ENCODE measurements at regions not wholly inside any gene's neighbourhood (a gene's known extent, or its start where the extent isn't known, plus 50 kb on each side); places are given as distances from the start of the nearest gene placed in this dataset.
"Not testable (repeated sequence)": the region's sequence is repeated elsewhere in the genome, so short reads cannot be mapped to it uniquely, and the experiment has no call there.

DNA sequence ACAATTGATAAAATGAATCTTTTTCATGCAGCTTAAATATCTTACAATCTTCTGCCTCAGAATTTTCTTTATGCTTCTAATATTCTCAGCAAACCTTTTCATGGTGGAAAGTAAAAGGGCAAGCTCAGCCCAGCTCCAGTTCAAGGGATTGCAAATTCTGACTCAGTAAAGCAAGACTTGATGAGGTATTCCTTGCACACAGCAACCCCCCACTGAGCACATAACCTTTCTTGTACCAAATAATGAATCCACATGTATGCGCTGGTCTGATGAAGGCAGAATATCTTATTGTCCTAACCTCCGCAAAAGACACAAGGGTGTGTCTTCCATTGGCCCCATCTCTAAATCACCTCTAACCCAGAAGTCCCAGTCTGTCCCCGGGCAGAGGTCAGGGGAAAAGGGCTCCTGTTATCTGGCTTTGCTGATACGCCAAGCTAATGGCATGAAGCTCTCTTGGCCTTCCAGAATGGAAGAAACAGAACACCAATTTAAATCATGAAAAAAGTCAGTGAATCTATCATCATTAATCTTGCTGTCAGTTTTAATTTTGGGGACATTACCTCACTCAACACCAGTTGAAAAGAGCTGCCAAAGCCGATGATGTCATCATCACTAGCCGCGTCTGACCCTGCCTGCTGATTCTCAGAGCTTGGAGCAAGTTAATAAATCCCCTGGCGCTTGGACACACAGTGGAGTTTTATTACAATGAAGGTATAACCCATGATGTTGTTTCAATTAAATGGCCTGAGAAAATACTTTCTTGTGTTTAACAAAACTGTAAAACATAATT, 592.5 kb upstream of the CLINT1 start:
- DNase-seq (ENCODE audit: low spot score), result no peak

DNA sequence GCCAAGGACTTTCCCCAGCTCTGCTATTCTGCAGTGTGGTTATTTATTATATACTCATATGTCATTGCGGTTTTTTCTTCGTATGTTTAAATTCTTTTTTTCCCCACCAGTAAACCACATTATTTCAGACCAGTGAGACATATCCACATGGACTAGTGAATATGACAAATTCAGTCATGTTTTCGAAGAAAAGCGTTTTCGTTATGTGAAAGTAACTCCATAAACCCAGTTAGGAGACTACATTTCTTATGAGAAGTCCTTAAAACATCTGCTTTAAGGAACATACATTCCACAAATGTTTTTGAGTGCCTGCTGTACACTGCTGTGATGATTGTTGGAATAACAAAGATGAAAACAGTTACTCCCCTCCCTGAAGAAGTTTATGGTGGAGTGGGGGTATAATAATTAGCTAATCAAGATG, 591.8 kb upstream of the CLINT1 start:
- DNase-seq (ENCODE audit: low spot score), result no peak

DNA sequence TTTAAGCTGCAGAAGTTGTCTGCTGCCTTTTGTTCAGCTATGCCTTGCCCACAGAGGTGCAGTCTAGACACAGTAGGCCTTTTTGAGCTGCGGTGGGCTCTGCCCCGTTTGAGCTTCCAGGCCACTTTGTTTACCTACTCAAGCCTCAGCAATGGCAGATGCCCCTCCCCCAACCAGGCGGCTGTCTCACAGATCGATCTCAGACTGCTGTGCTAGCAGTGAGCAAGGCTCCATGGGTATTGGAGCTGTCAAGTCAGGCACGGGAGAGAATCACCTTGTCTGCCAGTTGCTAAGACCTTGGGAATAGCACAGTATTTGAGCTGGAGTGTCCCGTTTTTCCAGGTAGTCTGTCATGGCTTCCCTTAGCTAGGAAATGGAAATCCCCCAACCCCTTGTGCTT, 587.8 kb upstream of the CLINT1 start:
- DNase-seq (ENCODE audit: low spot score), result not testable (repeated sequence)

DNA sequence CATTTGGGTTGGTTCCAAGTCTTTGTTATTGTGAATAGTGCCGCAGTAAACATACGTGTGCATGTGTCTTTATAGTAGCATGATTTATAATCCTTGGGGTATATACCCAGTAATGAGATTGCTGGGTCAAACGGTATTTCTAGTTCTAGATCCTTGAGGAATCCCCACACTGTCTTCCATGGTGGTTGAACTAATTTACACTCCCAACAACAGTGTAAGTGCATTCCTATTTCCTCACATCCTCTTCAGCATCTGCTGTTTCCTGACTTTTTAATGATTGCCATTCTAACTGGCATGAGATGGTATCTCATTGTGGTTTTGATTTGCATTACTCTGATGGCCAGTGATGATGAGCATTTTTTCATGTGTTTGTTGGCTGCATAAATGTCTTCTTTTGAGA, 580.3 kb upstream of the CLINT1 start:
- not testable (repeated sequence) for DNase-seq (ENCODE audit: low spot score)

DNA sequence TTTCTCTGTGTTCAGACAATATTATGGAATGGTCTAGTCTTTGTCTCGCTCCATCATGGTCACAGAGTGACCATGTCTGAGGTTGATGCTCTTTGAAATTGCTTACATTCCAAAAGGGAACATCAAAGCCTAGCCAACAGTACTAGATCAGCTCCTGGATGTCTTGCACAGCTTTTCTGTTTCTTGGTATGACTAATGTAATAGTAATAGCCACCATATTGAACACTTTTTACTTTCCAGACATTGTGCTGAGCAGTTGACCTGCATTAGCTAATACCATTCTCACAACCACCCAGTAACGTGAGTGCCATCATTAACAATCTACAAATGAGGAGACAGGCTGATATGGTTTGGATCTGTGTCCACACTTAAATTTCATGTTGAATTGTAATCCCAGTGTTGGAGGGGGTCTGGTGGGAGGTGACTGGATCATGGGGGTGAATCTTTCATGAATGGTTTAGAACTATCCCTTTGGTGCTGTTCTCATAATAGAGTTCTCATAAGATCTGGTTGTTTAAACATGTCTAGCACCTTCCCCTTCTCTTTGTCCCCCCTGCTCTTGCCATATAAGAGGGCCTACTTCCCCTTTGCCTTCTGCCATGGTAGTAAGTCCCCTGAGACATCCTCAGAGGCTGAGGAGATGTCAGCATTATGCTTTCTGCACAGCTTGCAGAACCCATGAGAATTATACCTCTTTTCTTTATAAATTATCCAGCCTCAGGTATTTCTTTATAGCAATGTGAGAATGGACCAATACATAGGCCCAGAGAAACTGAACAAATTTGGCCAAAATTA, 577.5 kb upstream of the CLINT1 start:
- no peak for DNase-seq (ENCODE audit: low spot score)

DNA sequence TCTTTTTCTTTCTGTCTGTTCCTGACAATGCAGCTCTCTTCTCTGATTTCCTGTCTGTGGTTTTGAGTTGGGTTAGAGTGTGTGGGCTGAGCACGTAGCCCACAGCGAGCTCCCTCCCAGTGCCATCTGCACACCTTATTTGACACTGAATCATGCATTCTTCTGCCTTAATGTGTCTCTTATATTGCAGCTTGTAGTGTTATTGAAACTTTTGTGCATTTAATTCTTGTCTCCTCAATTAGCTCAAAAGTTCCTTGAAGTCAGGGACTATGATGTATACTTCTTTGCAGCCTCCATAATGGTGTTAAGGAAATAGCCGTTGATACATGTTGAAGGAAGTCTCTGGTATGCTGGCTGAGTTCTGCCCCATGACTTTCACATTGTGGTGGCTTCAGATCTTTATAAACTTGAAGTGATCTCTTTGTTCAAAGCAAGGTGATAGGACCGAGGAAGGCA, 576.2 kb upstream of the CLINT1 start:
- no peak for DNase-seq (ENCODE audit: low spot score)

DNA sequence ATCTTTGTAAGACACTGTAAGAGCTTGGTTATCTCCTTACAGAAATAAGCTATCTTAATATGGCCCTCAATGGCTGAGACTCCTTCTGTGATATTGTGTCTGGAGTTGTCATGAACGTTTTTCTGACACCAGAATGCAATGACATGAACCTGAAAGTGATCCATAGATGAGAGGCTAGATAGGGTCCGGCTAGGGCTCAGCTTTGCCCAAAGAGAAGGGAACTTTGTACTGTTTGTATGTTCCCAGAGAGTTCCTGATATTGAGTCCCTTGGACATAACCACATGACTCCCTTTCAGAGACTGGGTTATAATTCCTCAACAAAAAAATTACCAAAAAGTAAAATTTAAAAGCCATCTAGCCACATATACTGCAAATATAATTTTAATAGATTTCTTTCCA, 575.8 kb upstream of the CLINT1 start:
- DNase-seq (ENCODE audit: low spot score), result no peak

DNA sequence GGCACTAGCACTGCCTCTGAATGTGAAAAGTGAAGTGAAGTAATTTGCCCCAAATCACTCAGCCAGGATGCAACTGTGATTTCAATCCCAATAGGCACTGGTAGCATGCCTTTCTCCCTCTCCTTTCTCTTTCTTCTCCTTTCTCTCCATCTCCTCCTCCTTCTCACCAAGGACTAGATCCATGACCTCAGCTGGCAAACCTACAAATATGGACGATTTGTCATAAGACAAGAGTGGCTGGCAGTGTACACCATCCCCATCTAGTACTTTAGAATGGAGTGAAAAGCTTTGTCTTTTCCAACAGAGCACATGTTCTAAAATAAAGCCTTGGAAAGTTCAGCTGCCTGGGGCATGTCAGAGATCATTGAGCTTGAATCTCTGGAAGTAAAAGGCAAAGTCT, 574.7 kb upstream of the CLINT1 start:
- no peak for DNase-seq (ENCODE audit: low spot score)

DNA sequence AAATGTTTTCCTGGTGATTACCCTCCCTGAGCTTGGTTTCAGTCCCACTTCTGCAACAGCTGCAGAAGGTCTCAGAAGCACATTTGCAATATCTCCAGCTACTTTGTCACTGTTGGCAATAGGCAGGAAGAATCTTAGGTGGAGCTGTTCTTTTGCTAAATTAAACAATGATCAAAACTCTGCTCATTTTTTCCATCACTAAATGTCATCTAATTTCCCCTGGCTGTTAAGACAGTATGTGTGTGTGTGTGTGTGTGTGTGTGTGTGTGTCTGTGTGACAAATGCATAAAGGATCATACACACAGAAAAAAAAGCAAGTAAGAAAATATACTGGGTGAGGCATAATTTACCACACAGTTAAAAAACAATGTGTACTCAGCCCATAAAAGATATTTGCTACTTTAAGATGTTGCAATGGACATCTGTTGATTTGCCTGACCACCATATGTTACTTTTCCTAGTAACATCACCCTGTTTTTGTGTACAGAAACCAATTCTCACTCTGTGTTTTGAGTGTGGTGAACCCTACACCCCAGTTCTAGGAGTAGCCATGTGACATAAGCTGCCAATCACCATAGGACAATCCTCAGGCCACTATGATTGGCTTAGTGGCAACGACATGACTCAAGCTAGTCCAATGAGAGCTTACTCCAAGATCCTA, 572.6 kb upstream of the CLINT1 start:
- DNase-seq (ENCODE audit: low spot score), result no peak

DNA sequence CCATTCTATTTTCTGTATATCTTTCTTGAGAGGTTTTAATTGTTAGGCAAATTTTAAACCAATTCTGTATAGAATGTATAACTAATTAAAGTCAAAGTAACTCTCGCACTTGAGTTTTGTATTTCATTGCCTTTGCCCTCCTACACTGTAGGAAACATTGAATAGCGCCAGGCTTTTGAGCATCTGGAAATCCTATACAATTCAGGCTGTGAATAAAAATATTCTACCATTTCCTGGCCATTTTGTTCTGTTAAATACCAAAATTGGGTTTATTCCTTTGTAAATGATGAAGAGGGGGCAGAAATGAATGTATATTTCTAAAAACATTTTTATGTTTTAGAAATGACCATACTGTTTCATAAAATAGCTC, 571.8 kb upstream of the CLINT1 start:
- DNase-seq (ENCODE audit: low spot score), result no peak

DNA sequence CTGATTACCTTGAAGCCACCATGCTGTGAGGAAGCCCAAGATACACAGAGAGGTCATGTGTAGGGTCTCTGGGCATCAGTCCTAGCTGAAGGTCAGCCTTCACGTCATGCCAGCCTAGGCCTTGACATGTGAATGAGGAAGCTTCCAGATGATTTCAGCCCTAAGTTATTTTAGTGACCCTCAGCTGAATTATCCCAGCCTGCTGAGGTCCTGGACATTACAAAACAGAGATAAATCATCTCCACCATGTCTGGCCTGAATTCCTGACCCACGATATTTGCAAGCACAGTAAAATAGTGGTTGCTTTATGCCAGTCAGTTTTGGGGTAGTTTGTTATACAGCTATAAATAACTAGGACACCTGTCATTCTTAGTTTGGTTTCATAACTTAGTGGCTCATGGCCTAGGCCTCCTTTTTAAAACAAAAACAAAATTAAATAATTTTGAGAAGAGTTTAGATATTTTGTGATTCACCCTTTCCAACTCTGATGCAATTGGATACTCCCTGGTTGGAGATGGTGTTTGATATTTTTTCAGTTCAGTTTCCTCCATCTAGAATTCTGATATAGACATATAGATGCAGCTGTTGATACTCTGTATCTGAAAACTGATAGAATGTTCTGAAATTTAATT, 571.3 kb upstream of the CLINT1 start:
- DNase-seq (ENCODE audit: low spot score), result no peak

DNA sequence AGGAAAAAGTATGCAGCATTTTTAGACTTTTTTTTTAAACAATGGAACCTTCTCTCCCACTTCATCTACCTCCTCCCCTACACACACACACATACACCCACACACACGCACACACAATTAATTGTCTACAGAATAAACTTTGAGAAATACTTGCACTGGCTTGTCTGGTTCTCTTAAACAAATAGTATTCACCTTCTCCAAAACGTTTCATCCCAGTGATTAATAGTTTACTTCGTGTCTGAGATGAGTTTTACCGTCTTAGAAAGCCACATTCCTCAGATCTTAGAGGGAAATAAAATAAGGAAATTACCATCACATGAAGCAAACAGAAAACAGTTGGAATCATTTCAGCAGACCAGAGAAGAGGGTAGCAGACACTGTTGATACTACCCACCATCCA, 570.6 kb upstream of the CLINT1 start:
- no peak for DNase-seq (ENCODE audit: low spot score)

DNA sequence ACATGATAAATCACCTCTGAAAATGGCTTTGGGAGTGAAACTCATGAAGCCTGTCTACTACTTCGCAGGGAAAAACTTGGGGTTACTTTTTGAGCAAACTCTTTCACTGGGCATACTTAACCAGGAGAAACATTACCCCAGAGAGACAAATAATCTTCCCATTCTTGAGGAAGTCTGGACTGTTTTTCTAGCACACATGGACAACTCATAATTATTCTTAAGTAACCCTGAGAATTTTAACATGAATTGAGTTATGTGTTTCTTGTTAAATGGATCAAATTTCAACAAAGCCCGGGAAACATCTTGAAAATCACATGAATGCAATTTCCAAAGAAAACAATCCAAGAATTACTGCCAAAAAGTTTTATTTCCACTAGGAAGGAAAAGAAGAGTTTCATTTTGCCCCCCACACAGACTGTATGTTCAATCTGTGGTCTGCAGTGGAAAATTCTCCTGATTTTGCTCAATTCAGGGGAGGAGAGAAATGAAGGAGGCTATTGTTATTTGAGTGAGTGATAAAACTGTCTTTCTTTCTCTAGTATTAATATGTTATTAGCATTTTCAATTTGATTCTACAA, 564.8 kb upstream of the CLINT1 start:
- no peak for DNase-seq (ENCODE audit: low spot score)

DNA sequence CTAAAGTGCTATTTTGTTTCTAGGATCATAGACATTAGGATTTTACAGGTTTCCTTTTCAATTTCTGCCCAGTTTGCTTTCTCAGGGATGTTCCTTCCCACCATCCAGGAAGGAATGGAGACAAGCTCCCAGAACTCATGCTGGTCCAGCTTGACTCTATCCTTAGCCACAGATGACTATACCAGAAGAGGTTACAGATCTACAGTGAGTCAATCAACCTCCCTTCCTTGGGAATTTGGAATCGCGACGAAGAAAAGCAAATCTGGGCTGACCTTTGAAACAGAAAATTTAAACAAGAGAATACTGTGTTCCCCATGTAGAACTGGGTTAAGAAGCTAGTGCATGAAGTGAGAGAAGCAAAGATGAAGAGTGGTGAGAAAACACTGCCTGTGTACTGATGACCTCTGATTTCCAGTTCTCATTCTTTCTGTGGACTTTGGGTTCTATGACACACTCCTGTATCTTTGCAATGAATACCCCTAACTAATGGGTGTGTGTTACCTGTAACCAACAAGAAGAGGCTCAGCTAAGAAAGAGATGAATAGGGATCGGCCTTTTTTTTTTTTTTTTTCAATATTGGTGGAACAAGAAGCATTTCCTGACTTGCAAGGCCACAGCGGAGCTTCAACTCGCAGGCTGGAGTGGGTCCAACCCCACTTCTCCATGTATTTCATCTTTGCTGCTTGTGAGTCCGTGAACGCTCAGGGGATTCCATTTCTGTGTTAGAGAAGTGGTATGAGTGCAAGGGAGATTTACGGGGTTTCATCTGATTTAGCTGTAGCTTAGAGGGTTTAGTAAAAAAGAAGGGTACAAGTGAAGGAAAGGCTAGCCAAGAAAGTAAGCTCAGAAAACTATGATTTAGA, 563.9 kb upstream of the CLINT1 start:
- no peak for DNase-seq (ENCODE audit: low spot score)

DNA sequence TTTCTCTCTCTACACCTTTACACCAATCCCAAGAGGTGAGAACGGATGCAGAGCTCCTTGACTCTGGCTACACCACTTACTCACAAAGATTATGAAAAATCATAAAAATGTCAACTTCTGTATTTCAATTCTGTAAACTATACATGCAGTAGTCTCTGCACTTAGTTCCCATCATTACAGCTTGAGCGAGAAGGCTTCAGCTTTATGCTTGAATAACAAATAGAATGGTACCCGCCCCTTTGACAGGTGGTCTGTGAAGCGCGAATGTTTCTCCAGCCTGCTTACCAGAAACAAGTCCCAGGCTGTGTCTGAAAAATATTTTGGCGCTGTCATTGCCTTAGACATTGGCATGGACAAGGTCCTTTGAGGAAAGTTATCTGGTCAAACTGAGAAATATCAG, 562.4 kb upstream of the CLINT1 start:
- DNase-seq (ENCODE audit: low spot score), result no peak

DNA sequence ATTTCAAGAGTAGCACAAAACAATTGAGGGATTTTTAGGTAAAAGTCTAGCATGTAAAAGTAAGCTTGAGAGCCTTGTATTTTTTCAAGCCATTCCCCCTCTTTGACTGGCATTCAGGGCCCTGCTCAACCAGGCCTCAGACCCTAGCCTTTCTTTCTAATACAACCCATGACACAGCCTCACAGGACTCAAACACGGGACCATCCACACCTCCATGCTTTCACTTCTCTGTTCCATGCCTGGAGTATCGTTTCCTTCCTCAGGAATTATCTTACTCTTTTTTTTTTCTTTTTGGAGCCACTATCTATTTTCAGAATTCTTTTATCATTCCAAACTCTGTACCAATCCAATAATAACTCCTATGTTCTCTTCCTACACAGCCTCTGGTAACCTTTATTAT, 560.2 kb upstream of the CLINT1 start:
- DNase-seq (ENCODE audit: low spot score), result no peak

DNA sequence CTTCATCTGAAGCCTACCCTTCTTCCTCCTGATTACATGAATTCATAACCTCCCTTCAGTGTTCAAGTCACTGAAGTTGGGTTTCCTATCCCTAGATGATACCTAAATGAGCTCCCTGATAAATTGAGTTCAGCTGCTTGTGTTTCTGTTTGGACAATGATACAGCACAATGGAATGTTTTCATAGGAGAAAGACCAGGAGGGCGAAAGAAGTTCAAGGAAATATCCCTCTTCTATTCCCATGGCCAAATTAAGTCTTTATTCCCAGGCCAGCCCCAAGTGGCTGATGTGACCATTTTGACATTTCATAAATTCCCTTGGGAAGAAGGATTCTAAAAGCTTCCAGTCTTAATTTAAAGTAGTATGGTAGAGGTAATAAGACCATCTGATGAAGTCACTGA, 555.8 kb upstream of the CLINT1 start:
- DNase-seq (ENCODE audit: low spot score), result no peak

DNA sequence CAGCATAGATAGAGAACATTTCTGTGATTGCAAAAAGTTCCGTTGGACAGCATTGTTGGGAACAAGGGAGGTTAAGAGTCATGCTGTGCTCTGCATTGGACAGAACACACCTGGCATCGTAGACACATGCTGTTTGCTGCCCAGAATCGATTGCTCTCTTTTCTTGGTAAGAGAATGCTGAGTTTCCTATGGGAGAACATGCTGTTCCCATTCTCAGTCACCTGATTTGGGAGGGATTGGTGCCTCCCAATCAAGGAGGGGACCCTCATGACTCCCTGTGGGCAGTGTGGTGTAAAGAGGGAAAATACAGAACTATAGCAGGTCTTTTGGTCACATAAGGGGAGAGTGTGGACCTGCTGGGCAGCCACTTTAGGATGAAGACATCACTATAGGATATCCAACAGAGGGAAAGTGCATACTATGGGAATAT, 555.4 kb upstream of the CLINT1 start:
- DNase-seq (ENCODE audit: low spot score), result no peak

DNA sequence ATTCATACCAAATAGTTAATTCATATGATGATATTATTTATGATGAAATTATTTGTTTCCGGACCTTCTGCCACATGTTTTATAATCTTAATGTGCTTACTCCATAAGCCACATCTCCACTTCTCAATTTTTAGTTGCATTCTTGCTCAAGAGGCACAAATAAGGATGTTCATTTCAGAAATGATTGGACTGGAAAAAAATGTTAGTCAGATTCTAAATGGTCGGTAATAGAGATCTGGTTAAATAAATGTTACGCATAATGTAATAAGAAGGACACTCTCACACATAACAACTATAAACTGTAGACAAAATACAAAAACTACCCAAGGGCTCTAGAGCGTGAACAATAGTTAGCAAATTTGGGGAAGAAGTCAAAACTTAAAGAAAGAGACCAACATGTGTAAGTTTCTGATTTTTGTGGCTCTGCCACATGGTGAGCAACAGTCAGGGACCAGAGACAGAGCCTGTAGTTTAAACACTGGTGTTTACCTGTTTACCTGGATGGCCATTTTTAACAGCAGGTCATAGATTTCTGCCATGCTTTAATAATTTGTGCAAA, 554.3 kb upstream of the CLINT1 start:
- no peak for DNase-seq (ENCODE audit: low spot score)

DNA sequence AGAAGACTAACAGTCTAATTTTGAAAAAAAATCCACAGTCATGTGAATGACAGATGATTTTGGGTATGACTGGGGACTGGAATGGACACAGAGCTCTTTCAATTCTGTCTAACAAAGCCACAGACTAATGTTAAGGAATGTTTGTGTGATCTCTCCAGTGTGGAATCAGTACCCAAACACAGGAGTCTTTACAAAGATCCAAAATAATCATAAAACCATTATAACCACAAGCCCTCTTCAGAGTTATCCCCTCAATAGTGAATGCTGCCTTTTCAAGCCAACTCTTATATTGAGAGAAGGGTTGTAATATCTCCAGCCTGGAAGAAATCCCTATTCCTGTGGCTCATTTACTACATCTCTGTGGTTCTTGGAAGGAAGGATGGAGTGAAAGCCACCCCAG, 552.0 kb upstream of the CLINT1 start:
- no peak for DNase-seq (ENCODE audit: low spot score)
